ENCODE measurements at regions not wholly inside any gene's neighbourhood (a gene's known extent, or its start where the extent isn't known, plus 50 kb on each side); places are given as distances from the start of the nearest gene placed in this dataset.

- WGBS (ENCODE audit: low lambda C conversion rate) = 5% methylated on average over 4 of the region's 4 CpGs
- Histone ChIP-seq H3F3A (replicated peaks; ENCODE audit: insufficient read depth) (no peaks in the 10 kb centered on the region), H3K9me2 (no peaks in the 10 kb centered on the region), H3K4me1 (ENCODE audit: control insufficient read depth in 1 of 2, insufficient read depth in 2 of 2, low read depth in 1 of 2, low read length in 1 of 2) (no peaks in the 10 kb centered on the region), H3K36me3 (replicated peaks in 1 of 2; ENCODE audit: control insufficient read depth in 1 of 2, insufficient read depth in 2 of 2, low read length in 1 of 2) (no peaks in the 10 kb centered on the region), H2AFZ (ENCODE audit: low read depth) (no peak overlapping the region), H3K4me2 (no peak overlapping the region), H3K27ac (ENCODE audit: low read depth in 2 of 2, low read length in 1 of 2) (no peak overlapping the region), H3K9me3 (peaks cover 4% of the 10 kb centered on the region), H3K27me3 (ENCODE audit: insufficient read depth) (no peaks in the 10 kb centered on the region), H3K79me2 (ENCODE audit: insufficient read depth) (no peaks in the 10 kb centered on the region), H3K9ac (no peak overlapping the region), H4K20me1 (ENCODE audit: insufficient read depth) (no peaks in the 10 kb centered on the region), H3K4me3 (ENCODE audit: low read depth in 2 of 2, low read length in 1 of 2) (no peak overlapping the region)
- TF ChIP-seq EZH2phosphoT487 (IDR thresholded peaks at IDR 0.05; ENCODE audit: borderline replicate concordance, low read depth) = no peak
- TF ChIP-seq TAF1 (IDR thresholded peaks at IDR 0.05; ENCODE audit: borderline replicate concordance, low read depth, low read length) = no peak
- TF ChIP-seq, protein P1, sequence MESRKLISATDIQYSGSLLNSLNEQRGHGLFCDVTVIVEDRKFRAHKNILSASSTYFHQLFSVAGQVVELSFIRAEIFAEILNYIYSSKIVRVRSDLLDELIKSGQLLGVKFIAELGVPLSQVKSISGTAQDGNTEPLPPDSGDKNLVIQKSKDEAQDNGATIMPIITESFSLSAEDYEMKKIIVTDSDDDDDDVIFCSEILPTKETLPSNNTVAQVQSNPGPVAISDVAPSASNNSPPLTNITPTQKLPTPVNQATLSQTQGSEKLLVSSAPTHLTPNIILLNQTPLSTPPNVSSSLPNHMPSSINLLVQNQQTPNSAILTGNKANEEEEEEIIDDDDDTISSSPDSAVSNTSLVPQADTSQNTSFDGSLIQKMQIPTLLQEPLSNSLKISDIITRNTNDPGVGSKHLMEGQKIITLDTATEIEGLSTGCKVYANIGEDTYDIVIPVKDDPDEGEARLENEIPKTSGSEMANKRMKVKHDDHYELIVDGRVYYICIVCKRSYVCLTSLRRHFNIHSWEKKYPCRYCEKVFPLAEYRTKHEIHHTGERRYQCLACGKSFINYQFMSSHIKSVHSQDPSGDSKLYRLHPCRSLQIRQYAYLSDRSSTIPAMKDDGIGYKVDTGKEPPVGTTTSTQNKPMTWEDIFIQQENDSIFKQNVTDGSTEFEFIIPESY (IDR thresholded peaks at IDR 0.05; ENCODE audit: borderline replicate concordance, low read depth) = no peak
- no peak for TF ChIP-seq POLR2AphosphoS5 (IDR thresholded peaks at IDR 0.05; ENCODE audit: low read depth, low read length)
- no peak for TF ChIP-seq PBX3 (IDR thresholded peaks at IDR 0.05)
- TF ChIP-seq FOXJ3 (CRISPR knock-in tag; IDR thresholded peaks at IDR 0.05) = no peak
- CTCF ChIA-PET = no interaction called here
- POLR2A ChIA-PET = no interaction called here
- no peak for DNase-seq
Measured at GRCh38 chr15:96020133-96020532, 310.4 kb upstream of the NR2F2 start.

- peaks cover 4% of the 10 kb centered on the region for H3K9me3 ChIP-seq
- H3K4me3 ChIP-seq (ENCODE audit: low read depth in 2 of 2, low read length in 1 of 2) = no peak overlapping the region
- no peaks in the 10 kb centered on the region for H4K20me1 ChIP-seq (ENCODE audit: insufficient read depth)
- H3K4me2 ChIP-seq = no peak overlapping the region
- 2% methylated on average over 3 of the region's 3 CpGs for WGBS (ENCODE audit: low lambda C conversion rate)
- POLR2A ChIA-PET = no interaction called here
- H3K36me3 ChIP-seq (replicated peaks in 1 of 2; ENCODE audit: control insufficient read depth in 1 of 2, insufficient read depth in 2 of 2, low read length in 1 of 2) = no peaks in the 10 kb centered on the region
- H2AFZ ChIP-seq (ENCODE audit: low read depth) = no peak overlapping the region
- H3K27me3 ChIP-seq (ENCODE audit: insufficient read depth) = no peaks in the 10 kb centered on the region
- no peaks in the 10 kb centered on the region for H3K4me1 ChIP-seq (ENCODE audit: control insufficient read depth in 1 of 2, insufficient read depth in 2 of 2, low read depth in 1 of 2, low read length in 1 of 2)
- no peaks in the 10 kb centered on the region for H3K79me2 ChIP-seq (ENCODE audit: insufficient read depth)
- H3K9me2 ChIP-seq = no peaks in the 10 kb centered on the region
- no peak overlapping the region for H3K9ac ChIP-seq
- no peak overlapping the region for H3K27ac ChIP-seq (ENCODE audit: low read depth in 2 of 2, low read length in 1 of 2)
- CTCF ChIA-PET = no interaction called here
- no peaks in the 10 kb centered on the region for H3F3A ChIP-seq (replicated peaks; ENCODE audit: insufficient read depth)
- TF ChIP-seq EP300 (IDR thresholded peaks at IDR 0.05; ENCODE audit: borderline replicate concordance in 1 of 2, low read depth in 1 of 2, low read length in 1 of 2) = no peak
- TF ChIP-seq ELF1 (IDR thresholded peaks at IDR 0.05) = no peak
- TF ChIP-seq PBX3 (IDR thresholded peaks at IDR 0.05) = no peak
- TF ChIP-seq TCF12 (IDR thresholded peaks at IDR 0.05) = no peak
- no peak for DNase-seq
Measured at GRCh38 chr15:96020797-96021196, 309.7 kb upstream of the NR2F2 start.
